RKO (cell line): ENCODE measurements at regions not wholly inside any gene's neighbourhood (a gene's known extent, or its start where the extent isn't known, plus 50 kb on each side); places are given as distances from the start of the nearest gene placed in this dataset.

Source experiments
- DNase-seq: peaks from one replicate; pipeline ENCODE4 v3.0.0-alpha.2; 2016; ENCODE audit warnings: low spot score

DNA sequence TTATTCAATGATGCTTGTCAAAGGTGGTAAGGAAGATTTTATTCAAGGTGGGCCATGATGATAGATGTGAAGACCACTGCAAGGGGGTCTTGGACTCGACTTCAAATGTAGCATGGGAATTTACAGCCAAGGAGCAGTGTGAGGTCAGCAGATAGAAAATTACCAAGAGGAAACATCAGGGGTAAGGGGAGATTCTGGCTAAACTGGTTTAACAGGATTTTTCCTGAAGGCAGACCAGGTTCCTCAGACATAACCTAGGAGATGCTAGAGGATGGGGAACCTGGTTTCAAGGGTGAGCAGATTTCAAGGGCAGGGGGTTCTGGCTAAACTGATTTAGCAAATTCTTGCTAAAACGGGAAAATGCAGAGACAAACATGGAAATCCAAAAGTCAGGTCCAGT is 464.9 kb downstream of the TAFA4 start:
- DNase-seq, result no peak

- no peak for DNase-seq
Observed at GRCh38 chr3:68458581-68458980, 473.8 kb downstream of the TAFA4 start.

GRCh38 chr3:68448510-68449383 is 483.6 kb downstream of the TAFA4 start:
- DNase-seq, result no peak

- no peak for DNase-seq
Observed at GRCh38 chr3:68447885-68448284, 484.5 kb downstream of the TAFA4 start.

DNA sequence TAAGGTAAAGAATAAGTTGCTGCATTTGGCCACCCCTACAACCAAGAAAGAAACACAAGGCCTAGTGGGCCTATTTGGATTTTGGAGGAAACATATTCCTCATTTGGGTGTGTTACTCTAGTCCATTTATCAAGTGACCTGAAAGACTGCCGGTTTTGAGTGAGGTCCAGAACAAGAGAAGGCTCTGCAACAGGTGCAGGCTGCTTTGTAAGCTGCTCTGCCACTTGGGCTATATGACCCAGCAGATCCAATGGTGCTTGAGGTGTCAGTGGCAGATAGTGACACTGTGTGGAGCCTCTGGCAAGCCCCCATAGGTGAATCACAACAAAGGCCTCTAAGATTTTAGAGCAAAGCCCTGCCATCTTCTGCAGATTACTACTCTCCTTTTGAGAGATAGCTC is 491.3 kb downstream of the TAFA4 start:
- DNase-seq, result no peak

DNA sequence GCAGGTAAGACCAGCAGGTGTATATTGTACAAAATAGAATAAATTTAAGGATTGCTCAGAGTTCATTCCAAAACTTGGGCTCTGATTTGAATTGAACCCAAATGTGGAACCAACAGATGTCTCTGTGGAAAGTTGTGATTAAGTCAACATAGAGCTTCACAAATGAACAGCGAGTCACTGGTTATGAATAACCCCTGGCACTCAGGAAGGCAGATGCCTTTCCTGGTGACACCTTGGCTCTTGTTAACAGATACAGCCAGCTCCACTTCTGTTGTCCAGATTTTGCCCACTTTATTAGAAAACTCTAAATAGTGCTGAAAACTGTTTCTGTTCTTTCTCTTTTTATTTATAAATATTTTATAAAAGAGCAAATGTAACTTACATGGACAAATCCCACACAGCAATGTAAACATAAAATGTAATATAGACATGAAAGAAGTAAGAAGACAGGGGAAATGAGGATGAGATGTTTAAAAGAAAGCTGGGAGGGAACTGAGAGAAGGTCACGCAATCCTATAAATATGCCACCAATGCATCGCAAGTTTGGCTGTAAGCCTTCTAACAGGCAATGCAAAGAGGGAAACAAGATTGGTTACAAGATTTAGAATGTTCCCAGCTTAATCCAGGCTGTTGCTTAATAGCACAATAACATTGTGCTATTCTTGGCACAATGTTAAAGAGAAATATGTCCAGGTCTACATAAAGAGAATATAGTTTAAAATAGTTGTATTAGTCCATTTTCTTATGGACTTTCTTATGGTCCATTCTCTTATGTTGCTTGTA is 495.5 kb downstream of the TAFA4 start:
- DNase-seq, result no peak

DNA sequence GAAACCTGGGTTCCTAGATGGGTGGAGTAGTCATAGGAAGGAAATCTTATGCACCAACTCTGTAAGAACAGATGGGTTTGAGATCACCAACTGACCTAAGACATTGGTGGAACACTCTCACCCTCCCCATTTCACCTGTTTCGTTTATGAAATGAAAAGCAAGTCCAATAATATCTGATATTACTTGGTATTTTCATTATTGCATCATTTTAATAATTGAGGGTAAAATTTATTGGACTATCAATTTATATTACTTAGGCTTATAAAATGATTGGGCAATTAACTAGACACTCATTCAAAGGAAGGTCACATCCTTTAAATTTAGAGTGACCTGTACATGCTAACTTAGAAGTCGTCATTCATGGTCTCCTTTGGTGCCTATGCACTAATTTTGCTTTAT is 503.9 kb downstream of the TAFA4 start:
- DNase-seq, result no peak

- DNase-seq, result no peak
Observed at GRCh38 chr3:68424796-68425460, 507.4 kb downstream of the TAFA4 start.

DNA sequence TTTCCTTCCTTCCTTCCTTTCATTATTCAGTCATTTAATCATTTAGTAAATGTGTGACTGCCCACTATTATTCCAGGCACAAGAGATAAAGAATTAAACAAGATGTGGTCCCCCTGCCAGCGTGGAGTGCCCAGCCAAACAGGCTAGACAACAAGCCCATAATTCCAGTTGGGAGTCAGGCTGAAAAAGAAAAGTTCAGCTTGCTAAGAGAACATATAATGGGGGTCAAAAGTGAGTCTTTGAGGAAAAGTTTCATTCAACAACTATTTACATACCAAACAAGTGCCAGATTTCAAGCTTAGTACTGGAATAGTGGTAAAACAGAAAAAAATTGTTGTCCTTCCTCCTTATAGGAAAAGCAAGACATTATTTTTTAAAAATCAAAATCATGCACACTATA is 523.7 kb downstream of the TAFA4 start:
- no peak for DNase-seq

- no peak for DNase-seq
Observed at GRCh38 chr3:68403741-68404140, 528.6 kb downstream of the TAFA4 start.

GRCh38 chr3:68402235-68402918 is 530.0 kb downstream of the TAFA4 start:
- DNase-seq, result no peak

- DNase-seq, result no peak
Observed at GRCh38 chr3:68378631-68379030, 553.7 kb downstream of the TAFA4 start.

GRCh38 chr3:68373727-68374126 is 558.6 kb downstream of the TAFA4 start:
- DNase-seq, result no peak

GRCh38 chr3:68363796-68364195 is 568.6 kb downstream of the TAFA4 start:
- DNase-seq, result no peak

- DNase-seq, result no peak
Observed at GRCh38 chr3:68360492-68360891, 571.9 kb downstream of the TAFA4 start.

DNA sequence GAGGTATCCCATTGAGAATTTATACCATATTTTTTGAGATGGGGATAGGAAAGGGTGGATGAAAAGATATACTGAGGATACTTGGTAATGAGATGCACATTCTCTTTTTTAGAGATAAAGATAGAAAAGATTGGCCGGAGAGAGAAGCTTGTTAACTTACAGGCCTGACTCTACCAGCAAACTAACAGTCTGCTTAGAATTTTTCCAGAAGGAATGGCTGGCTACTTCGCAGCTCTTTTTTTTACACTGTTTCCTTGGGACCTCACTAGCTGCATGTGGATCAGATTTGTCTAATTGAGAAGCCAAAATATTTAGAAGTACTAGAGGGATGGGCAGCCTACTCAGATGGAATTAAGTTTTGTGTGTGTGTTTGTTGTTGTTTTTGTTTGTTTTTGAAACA is 586.6 kb downstream of the TAFA4 start:
- DNase-seq, result no peak

GRCh38 chr3:68342426-68342825 is 589.9 kb downstream of the TAFA4 start:
- DNase-seq, result no peak

DNA sequence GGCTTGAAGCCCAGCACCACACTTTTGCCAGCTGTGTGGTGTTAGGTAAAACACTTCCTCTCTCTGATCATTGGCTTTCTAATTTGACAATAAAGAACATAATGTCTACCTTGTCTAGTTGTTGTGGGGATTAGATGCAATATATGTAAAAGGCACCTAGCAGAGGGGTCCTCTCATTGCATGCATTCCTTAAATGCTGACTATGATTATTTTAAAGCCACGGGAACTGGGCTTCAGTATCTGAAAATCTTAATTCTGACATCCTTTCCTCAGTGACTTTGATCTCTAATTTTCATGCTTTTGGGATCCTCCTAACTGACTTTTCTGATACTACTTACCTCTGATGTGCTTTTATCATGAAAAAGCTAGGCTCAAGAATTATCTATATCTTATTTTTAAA is 596.3 kb downstream of the TAFA4 start:
- DNase-seq, result no peak

DNA sequence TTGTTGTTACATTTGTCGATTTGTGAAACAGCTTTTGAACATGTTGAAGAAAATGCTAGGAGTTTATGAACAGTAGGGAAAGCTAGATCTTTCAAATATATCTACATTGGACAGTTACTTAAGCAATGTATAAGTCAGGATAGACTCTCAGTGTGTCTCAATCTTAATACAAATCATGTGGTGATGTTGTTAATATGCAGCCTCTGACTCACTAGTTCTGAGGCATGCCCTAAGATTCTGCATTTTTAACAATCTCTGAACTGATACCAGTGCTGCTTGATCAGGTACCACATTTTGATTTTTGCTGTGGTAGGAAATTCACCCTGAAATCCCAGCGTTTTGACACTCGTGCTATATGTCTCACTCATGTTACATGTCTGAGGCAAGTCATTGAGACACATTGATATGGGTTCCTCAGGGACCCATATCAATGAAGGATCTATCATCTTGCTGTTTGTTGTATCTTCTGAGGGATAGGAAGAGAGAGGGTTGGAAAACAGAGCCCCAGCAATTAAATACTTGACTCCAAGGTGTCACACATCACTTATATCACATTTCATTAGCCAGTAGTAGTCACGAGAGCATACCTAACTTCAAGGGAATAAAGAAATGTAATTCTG is 597.9 kb downstream of the TAFA4 start:
- DNase-seq, result no peak

GRCh38 chr3:68328049-68328448 is 604.3 kb downstream of the TAFA4 start:
- no peak for DNase-seq

DNA sequence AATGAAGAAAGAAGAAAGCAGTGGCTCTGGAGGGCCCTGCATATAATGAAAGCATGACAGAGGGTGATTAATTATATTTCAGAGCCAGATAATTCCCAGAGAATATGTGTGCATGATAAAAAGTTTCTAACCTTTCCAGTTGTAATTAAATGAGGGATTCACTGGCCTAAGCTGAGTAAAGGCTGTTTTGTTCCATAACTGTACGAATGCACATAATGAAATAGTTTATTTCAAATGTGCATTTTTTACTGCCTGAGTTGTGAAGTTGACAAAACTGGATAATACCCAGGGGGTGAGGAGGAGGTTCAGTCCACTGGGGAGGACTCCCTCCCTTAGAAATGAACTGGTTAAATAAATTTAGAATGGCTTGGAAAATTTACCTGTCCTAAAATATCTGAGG is 616.4 kb downstream of the TAFA4 start:
- no peak for DNase-seq

- no peak for DNase-seq
Observed at GRCh38 chr3:68315546-68315945, 616.8 kb downstream of the TAFA4 start.
